GM12878 (cell line): ENCODE measurements at regions not wholly inside any gene's neighbourhood (a gene's known extent, or its start where the extent isn't known, plus 50 kb on each side); places are given as distances from the start of the nearest gene placed in this dataset.

ENCODE experiments used
- ATAC-seq: fragments of 200-7000 bp; cut with Tn5 transposase; 3 replicates; pipeline ENCODE4 v1.9.1; 2020; ENCODE audit warnings: mild to moderate bottlenecking, moderate library complexity
- BruUV-seq: library from RNA; stranded (reverse); fragments of 400-500 nt; replicated peaks from 2 replicates; lab custom pipeline; 2021; lab: Mats Ljungman, UMichigan
- CTCF ChIA-PET: fragments of 300-600 bp; sonication (Branson Sonifier 250); formaldehyde crosslinking; extraction: SDS; loops from one replicate; lab custom pipeline; 2021; ENCODE audit warnings: inconsistent platforms; lab: Yijun Ruan, JAX
- POLR2A ChIA-PET: fragments of 350-600 bp; formaldehyde crosslinking; extraction: SDS; loops from one replicate; lab custom pipeline; 2021; ENCODE audit warnings: inconsistent platforms; lab: Charles Lee
- RAD21 ChIA-PET: fragments of 300-600 bp; sonication (Branson Sonifier 250); formaldehyde crosslinking; loops from one replicate; lab custom pipeline; 2023; ENCODE audit warnings: antibody characterized with exemption; ENCODE audit not compliant: unreplicated experiment; lab: Charles Lee
- SMC1A ChIA-PET: fragments of 300-600 bp; sonication (Branson Sonifier 250); formaldehyde crosslinking; loops from one replicate; lab custom pipeline; 2023; ENCODE audit not compliant: unreplicated experiment, uncharacterized antibody; lab: Charles Lee
- DNase-seq: peaks from one replicate; pipeline ENCODE4 v3.0.0-alpha.2; 2011; ENCODE audit warnings: low read depth, low spot score
- FAIRE-seq: peaks from 3 replicates; lab custom pipeline; 2011; peaks lifted over from hg19 to GRCh38; lab: Jason Lieb, UNC
- H2AFZ ChIP-seq: 2 replicates; pipeline ENCODE4 v1.6.0; 2011; ENCODE audit warnings: low read depth, low read length, control low read depth; ENCODE audit not compliant: control insufficient read depth
- H3K27ac ChIP-seq: 2 replicates; pipeline ENCODE4 v1.5.1; 2011; ENCODE audit warnings: control low read depth; ENCODE audit not compliant: control insufficient read depth, insufficient read depth
- H3K27me3 ChIP-seq, 2 experiments: replicated peaks in 1 of 2; 2 replicates each; pipeline versions ENCODE4 v1.6.0 to v1.6.1; 2011; ENCODE audit warnings: low read length in 1 of 2; ENCODE audit not compliant: control insufficient read depth in 2 of 2, insufficient read depth in 2 of 2
- H3K36me3 ChIP-seq, 2 experiments: 2 replicates each; pipeline ENCODE4 v1.5.1; 2011; ENCODE audit warnings: low read length in 1 of 2; ENCODE audit not compliant: control insufficient read depth in 2 of 2, insufficient read depth in 2 of 2
- H3K4me1 ChIP-seq: 2 replicates; pipeline ENCODE4 v1.6.1; 2011; ENCODE audit warnings: mild to moderate bottlenecking, low read length, moderate library complexity, mixed read lengths; ENCODE audit not compliant: control insufficient read depth, insufficient read depth
- H3K4me2 ChIP-seq: 2 replicates; pipeline ENCODE4 v1.6.0; 2011; ENCODE audit warnings: control low read depth; ENCODE audit not compliant: control insufficient read depth, insufficient read depth
- H3K4me3 ChIP-seq: fragments of 200-600 bp; sonication (generic); 2 replicates; pipeline ENCODE4 v1.5.1; 2016
- H3K79me2 ChIP-seq: 2 replicates; pipeline ENCODE4 v1.6.0; 2011; ENCODE audit warnings: low read length; ENCODE audit not compliant: control insufficient read depth, insufficient read depth
- H3K9ac ChIP-seq: 2 replicates; pipeline ENCODE4 v1.8.0; 2011; ENCODE audit warnings: low read length, control low read depth, mixed read lengths; ENCODE audit not compliant: control insufficient read depth, insufficient read depth
- H3K9me3 ChIP-seq: replicated peaks from 3 replicates; pipeline ENCODE4 v1.5.1; 2011; ENCODE audit warnings: mild to moderate bottlenecking, low read length; ENCODE audit not compliant: control insufficient read depth, insufficient read depth
- H4K20me1 ChIP-seq: 2 replicates; pipeline ENCODE4 v1.6.0; 2011; ENCODE audit not compliant: control insufficient read depth, insufficient read depth
- BRCA1 ChIP-seq: IDR thresholded peaks from 2 replicates; pipeline ENCODE4 v1.6.1; 2011; ENCODE audit warnings: low read depth, low read length, improper control_type of control experiment
- CHD1 ChIP-seq: IDR thresholded peaks from 2 replicates; pipeline ENCODE4 v1.6.1; 2012; ENCODE audit warnings: low read depth, low read length, improper control_type of control experiment
- CUX1 ChIP-seq: IDR thresholded peaks from 2 replicates; pipeline ENCODE4 v1.6.1; 2012; ENCODE audit warnings: improper control_type of control experiment, low read depth, low read length; ENCODE audit not compliant: insufficient replicate concordance
- DPF2 ChIP-seq: fragments of 450-650 bp; IDR thresholded peaks from 2 replicates; pipeline ENCODE4 v1.6.1; 2017; ENCODE audit warnings: mild to moderate bottlenecking
- FOS ChIP-seq: IDR thresholded peaks from 3 replicates; pipeline ENCODE4 v1.6.1; 2011; ENCODE audit warnings: borderline replicate concordance; ENCODE audit not compliant: insufficient read length; ENCODE audit errors: extremely low read depth
- MXI1 ChIP-seq: fragments of 150-350 bp; IDR thresholded peaks from 2 replicates; pipeline ENCODE4 v1.6.1; 2011; ENCODE audit warnings: low read depth, mild to moderate bottlenecking, inconsistent platforms, low read length, improper control_type of control experiment
- REST ChIP-seq: IDR thresholded peaks from 2 replicates; pipeline ENCODE4 v1.6.1; 2012; ENCODE audit warnings: mild to moderate bottlenecking, low read depth, low read length
- SMAD1 ChIP-seq: fragments of 450-650 bp; IDR thresholded peaks from 2 replicates; pipeline ENCODE4 v1.6.1; 2018; ENCODE audit warnings: mild to moderate bottlenecking, low read depth; ENCODE audit not compliant: partially characterized antibody
- WRNIP1 ChIP-seq: IDR thresholded peaks from 2 replicates; pipeline ENCODE4 v1.6.1; 2011; ENCODE audit warnings: low read depth, low read length, improper control_type of control experiment, borderline replicate concordance
- YBX1 ChIP-seq: fragments of 450-650 bp; IDR thresholded peaks from 2 replicates; pipeline ENCODE4 v1.6.1; 2016; ENCODE audit warnings: antibody characterized with exemption
- ZNF217 ChIP-seq: fragments of 450-650 bp; IDR thresholded peaks from 2 replicates; pipeline ENCODE4 v1.6.1; 2017; ENCODE audit warnings: antibody characterized with exemption, mild to moderate bottlenecking
- ZNF384 ChIP-seq: IDR thresholded peaks from 2 replicates; pipeline ENCODE4 v1.6.1; 2012; ENCODE audit warnings: low read depth, mild to moderate bottlenecking, low read length, improper control_type of control experiment, borderline replicate concordance
- ZNF592 ChIP-seq: fragments of 450-650 bp; IDR thresholded peaks from 2 replicates; pipeline ENCODE4 v1.6.1; 2017; ENCODE audit warnings: mild to moderate bottlenecking, moderate library complexity
- WGBS: methylation state at CpG from one replicate; pipeline ENCODE4 v1.1.6; 2016; ENCODE audit warnings: low lambda C conversion rate; ENCODE audit not compliant: insufficient replicate concordance, insufficient coverage; ENCODE audit errors: missing lambda C conversion rate; 5-methylcytosine and 5-hydroxymethylcytosine counted together
- in situ Hi-C: fragments of 300-500 bp; cut with MboI; formaldehyde crosslinking; loops from 9 replicates; pipeline ENCODE4 v1.14.3; 2018; ENCODE audit warnings: mixed read lengths
- intact Hi-C: fragments of 100-400 bp; cut with micrococcal nuclease; formaldehyde crosslinking; loops from one replicate; pipeline ENCODE4 v1.14.2; 2022; ENCODE audit not compliant: unreplicated experiment

- H3K9me3 ChIP-seq, result no peaks in the 10 kb centered on the region; the same call in 2 of the 3 replicates
- ChIA-PET POLR2A (no interaction called here), SMC1A (no interaction called here), RAD21 (no interaction called here), CTCF (no interaction called here)
- FAIRE-seq (no peak), DNase-seq (no peak), ATAC-seq (no peak)
- no peaks in the 10 kb centered on the region for H3K79me2 ChIP-seq
- no peaks in the 10 kb centered on the region for H3K36me3 ChIP-seq
- in situ Hi-C loops, result no loop called here
- H3K9ac ChIP-seq, result no peak overlapping the region
- no peak overlapping the region for H3K4me2 ChIP-seq
- intact Hi-C loops, result no loop called here
- no peaks in the 10 kb centered on the region for H3K4me1 ChIP-seq
- no peak overlapping the region for H2AFZ ChIP-seq
- H3K27me3 ChIP-seq, result no peaks in the 10 kb centered on the region
- 14% methylated on average over 7 of the region's 7 CpGs for WGBS
- no peak overlapping the region for H3K4me3 ChIP-seq
- H4K20me1 ChIP-seq, result no peaks in the 10 kb centered on the region
- BruUV-seq, result no TSS peak
- no peak overlapping the region for H3K27ac ChIP-seq
- TF ChIP-seq ZNF592 (no peak), CUX1 (no peak), ZNF384 (no peak), REST (no peak), BRCA1 (no peak), WRNIP1 (no peak), CHD1 (no peak), DPF2 (no peak), MXI1 (no peak), ZNF217 (no peak), SMAD1 (no peak), FOS (no peak), YBX1 (no peak)
Observed at GRCh38 chr22:48757581-48757980, 1070.1 kb downstream of the BRD1 start.
